NCI-H2227 (cell line): ENCODE measurements at regions not wholly inside any gene's neighbourhood (a gene's known extent, or its start where the extent isn't known, plus 50 kb on each side); places are given as distances from the start of the nearest gene placed in this dataset.

Source experiments
- DNase-seq: peaks from one replicate; lab custom pipeline; 2025; ENCODE audit not compliant: unreplicated experiment; lab: John Stamatoyannopoulos, UW

- DNase-seq, result no peak
These were observed 295.5 kb downstream of the CDH11 start for GRCh38 chr16:64826374-64826773.

GRCh38 chr16:64823481-64824075 lies 298.3 kb downstream of the CDH11 start:
- DNase-seq, result no peak

DNA sequence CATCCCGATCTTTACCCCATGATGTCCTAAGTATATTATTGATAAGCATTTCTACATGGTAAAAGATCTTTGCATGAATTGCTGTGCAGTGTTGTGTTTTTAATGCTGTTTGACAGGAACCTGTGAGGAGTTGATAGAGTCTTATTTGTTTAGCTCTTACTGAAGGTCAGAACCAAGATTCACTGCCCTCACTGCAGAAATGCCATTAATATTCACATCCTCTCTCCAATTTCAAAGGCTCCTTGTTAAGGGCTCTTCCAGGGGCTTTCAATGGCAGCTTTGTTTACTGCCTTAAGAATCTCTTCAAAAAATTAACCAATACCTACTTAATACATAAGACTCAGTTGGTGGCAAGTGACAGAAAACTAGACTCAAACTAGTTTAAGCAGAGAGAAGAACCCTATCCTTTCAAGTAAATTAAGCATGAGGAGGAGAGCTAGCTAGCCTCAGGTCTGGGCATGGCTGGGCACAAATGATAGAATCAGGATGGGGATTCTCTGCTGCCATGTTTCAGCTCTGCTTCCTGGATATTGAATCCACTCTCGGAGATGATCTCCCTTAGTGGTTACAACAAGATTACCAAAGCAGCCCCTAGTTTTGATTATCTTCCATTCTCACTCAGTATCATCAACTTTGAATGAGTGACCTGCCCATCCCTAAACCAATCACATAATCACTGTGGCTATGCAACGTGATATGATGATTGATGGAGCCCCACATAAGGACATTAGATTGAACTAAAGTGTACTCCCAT lies 311.8 kb downstream of the CDH11 start:
- no peak for DNase-seq

GRCh38 chr16:64808474-64808873 lies 313.4 kb downstream of the CDH11 start:
- no peak for DNase-seq

DNA sequence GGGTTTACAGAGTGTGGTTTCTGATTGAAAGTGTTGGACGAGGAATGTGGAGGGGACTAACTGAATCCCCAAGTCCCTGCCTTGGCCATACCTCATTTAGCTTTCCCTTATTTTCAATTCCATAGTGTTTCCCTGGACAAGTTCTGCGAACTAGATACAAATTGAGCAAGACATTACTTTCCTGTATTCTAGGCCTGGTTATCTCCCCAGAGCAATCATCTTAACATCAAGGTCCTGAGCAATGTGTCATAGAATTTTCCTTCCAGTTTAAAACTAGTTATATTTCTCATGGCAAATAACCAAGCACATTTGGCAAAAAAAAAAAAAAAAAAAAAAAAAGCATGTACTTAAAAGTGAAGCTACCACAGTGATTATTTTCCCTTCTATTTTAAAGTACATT lies 330.1 kb downstream of the CDH11 start:
- DNase-seq, result no peak

- no peak for DNase-seq
These were observed 337.2 kb downstream of the CDH11 start for GRCh38 chr16:64784635-64785034.

DNA sequence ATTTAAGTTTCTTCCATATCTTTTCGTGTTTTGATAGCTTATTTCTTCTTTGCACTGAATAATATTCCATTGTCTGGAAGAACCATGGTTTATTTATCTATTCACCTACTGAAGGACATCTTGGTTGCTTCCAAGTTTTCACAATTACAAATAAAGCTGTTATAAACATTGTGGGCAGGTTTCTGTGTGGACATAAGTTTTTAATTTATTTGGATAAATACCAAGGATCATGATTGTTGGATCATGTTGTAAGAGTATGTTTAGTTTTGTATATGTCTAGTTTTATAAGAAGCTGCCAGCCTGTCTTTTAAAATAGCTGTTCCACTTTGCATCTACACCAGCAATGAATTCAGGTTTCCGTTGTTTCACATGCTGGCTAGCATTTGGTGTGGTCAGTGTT lies 339.4 kb downstream of the CDH11 start:
- DNase-seq, result no peak

DNA sequence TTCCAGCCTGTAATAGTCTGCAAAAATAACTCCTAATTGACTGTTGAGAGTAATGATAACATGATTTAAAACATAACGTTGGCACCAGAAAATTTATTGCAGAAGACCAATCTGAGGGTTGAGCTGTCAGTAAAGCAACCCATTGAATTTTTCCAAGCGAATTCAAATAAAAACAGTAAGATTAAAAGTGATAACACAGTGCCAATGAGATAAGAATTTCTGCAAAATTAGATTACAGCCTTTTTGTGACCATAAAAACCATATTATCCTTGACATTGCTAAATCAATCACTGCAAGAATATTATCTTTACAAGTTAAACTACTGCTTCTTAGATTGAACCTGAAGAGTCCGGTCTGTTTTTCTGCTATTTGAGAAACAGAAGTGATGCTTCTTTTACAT lies 341.4 kb downstream of the CDH11 start:
- DNase-seq, result no peak

DNA sequence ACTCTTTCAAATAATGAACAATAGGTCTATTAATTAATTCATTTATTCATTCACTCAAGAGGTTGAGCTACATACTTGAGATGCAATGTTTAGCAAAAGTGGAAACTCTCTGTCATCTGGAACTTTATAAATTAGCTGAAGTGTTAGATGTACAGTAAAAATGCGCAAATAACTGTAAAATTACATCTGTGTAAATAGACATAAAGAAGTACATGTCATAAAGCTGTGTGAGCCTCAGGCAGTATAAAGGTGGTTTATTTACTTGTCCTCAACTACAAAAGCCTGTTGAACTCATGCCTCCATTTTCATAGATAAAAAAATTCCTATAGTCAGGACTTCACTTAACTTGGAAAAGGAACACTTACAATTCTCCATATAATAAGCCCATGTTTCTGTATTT lies 343.1 kb downstream of the CDH11 start:
- DNase-seq, result no peak

DNA sequence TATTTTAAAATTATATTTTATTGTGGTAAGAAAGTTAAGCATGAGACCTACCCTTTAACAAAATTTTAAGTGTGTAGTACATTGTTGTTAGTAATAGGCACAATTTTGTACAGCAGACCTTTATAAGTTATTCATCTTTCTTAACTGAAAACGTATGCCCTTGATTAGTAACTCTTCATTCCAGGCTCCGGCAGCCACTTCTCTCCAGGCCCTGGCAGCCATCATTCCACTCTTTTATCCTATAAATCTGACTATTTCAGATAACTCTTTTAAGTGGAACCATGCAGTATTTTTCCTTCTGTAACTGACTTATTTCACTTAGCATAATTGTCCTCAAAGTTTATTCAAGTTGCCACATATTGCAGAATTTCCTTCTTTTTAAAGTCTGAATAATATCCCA lies 348.2 kb downstream of the CDH11 start:
- no peak for DNase-seq

GRCh38 chr16:64773184-64773583 lies 348.7 kb downstream of the CDH11 start:
- DNase-seq, result no peak

GRCh38 chr16:64771273-64771672 lies 350.6 kb downstream of the CDH11 start:
- DNase-seq, result no peak

- DNase-seq, result no peak
These were observed 359.7 kb downstream of the CDH11 start for GRCh38 chr16:64762211-64762610.

- DNase-seq, result no peak
These were observed 367.6 kb downstream of the CDH11 start for GRCh38 chr16:64754279-64754678.

DNA sequence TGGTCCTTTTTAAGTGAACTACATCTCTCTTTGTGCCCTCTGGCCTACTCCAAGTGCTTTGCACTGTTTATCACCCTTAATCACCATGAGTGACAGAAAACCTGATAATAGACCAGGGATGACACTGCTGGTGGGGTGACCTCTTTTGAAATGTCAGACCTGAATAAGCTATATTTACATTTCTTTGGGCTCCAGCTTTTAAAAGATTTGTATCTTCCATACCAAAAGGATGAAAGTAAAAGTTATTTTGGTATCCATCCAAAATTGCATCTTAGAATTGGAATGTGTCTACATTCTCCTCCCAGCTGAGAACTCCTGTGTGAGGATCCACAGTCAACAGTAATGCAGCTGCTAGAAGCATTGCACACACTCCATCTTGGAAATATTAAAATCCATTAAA lies 370.0 kb downstream of the CDH11 start:
- DNase-seq, result no peak

DNA sequence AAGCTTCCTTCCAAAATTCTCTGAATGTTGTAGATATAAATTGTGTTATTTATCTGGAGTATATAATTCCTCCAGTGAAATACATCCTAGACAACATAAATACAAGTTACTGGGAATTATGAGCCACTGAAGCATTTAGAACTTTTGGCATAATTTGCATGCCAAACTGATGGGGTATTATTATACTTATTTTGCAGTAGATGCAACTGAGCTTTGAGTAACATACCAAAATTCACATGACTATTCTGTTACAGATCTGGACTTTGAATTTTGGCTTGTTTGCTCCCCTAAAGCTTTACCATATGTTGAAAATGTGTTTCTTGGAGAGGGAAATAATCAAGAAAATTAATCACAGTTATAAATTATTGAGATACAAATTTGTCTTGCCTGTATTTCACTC lies 372.5 kb downstream of the CDH11 start:
- DNase-seq, result no peak

DNA sequence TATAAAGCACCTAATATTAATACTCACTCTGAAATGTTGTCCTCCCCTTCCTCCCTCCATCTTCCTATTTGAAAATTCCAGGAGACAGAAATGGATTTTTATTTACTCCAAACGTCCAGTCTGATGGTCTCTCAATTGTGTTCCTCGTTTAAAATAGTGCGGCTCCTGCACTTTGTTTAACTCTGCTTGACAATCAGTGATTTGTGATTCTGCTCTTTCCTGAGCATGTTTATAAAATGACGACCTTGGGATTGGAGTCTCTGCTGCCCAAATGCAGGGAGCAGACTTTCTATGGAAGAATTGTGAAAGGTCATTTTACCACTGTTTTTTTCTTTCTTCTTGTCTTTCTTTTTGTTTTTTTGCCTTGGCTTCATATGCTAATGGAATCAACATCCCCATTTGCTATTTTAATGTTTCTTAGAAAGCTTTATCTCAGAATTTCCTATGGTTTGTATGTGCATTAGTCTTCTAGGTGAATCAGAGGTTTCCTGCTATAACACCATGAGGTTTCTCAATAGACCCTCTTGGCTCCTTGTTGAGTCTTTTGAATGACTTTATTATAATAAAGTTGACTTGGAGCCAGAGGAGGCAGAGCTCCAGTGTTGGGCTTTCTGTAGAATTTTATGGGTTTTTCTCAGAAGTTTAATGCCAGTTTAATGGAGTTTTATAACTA lies 376.5 kb downstream of the CDH11 start:
- DNase-seq, result no peak

DNA sequence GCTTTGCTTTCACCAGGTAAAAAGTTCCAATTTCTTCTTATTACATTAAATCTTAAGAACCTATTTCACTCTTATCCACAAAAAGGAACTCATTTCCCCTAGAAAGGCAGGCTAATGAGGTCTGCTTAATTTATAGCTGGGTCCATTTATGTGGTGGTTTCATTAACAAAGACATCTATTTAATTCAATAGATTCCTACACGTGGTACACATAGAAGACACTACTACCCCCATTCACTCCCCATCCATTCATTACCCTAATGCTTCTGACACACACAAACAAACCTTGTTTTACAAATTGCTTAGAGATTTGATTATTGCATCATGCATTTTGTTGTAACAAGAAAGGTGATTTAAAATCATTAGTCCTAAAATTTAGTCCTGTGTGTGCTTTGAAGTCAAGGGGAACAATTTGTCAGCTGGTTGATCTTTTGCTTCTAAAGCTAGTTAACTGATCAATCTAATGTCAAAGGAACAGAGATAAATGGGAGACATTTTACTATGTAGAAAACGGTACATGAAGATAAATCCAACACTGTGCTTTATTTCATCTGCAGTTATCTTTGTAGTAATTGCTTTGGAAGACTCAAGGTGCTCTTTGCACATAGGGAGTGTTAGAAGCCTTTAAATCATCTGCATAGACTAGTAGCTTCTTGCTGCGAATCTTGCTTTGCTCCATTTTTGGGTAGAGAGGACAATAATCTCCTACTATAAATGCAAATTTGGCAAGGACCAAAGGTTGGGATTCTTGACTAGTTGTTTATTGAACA lies 379.2 kb downstream of the CDH11 start:
- no peak for DNase-seq

DNA sequence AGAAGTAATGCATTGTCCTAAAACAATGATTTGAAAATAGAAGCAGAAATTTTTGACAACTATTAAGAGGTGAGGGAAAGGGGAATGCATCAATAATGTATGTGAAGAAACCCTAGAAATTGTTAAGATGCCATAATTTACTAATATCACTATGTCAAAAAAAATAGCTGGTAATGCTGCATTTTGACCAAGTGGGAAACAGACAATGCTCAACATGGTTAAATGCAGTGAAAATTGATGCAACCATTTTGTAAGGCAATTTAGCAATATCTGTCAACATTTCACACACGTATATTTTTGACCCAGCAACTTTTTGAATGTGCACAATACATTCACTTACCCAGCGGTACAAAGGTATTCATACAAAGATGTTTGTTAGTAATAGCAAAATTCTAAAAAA lies 381.6 kb downstream of the CDH11 start:
- DNase-seq, result no peak

DNA sequence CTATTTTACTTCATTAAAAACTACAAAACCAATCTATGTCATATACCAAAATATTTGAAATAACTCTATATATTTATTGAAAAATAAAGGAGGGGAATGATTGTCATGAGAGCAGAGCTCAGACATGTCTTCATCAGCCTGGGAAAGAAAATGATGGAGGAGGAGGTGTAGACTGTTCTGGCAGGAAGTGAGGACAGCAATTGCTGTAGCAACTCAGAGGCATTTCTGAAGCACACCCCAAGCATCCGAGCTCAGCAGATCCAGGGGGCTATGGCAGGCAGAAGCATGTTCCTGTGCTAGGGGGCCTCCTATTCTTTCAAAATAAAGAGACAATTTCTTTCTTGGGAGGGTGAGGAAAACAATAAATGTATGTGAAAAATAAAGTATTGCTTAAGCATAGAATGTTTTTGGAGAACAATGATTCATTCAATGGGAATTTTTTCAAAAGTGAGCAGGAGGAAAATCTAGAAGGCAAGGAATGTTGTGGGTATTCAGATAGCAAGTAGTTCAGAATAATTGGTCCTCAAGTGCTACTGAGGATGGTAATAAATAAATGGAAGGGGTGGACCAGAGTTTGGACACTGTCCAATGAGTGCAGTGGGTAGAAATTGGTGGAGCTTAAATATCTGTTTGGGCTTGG lies 383.4 kb downstream of the CDH11 start:
- DNase-seq, result no peak

DNA sequence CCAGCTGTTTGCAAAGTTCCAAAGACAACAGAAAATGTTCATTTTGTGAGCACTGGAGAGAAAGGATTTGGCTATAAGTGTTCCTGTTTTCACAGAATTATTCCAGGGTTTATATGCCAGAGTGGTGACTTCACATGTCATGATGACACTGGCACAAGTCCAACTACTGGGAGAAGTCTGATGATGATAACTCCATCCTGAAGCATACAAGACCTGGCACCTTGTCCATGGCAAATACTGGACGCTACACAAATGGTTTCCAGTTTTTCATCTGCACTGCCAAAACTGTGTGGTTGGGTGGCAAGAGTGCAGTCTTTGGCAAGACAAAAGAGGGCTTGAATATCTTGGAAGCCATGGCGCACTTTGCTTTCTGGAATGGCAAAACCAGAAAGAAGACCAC lies 385.0 kb downstream of the CDH11 start:
- DNase-seq, result no peak
